AG09309 (cell line): ENCODE measurements at regions not wholly inside any gene's neighbourhood (a gene's known extent, or its start where the extent isn't known, plus 50 kb on each side); places are given as distances from the start of the nearest gene placed in this dataset.

Experiments
- DNase-seq: peaks from one replicate; pipeline ENCODE4 v3.0.0-alpha.2; 2010; ENCODE audit warnings: low read depth
- H3K4me3 ChIP-seq: 2 replicates; pipeline ENCODE4 v1.5.1; 2011; ENCODE audit warnings: mild to moderate bottlenecking, low read depth, low read length, moderate library complexity; ENCODE audit not compliant: control insufficient read depth
- CTCF ChIP-seq: IDR thresholded peaks from 2 replicates; pipeline ENCODE4 v1.5.1; 2011; ENCODE audit warnings: mild to moderate bottlenecking, low read depth, low read length, inconsistent platforms; ENCODE audit not compliant: insufficient read depth, control insufficient read depth; ENCODE audit errors: missing control alignments

GRCh38 chr11:71101046-71101445 lies 151.3 kb downstream of the SHANK2 start:
- no peak overlapping the region for H3K4me3 ChIP-seq
- TF ChIP-seq CTCF: no peak
- DNase-seq: no peak

- DNase-seq: no peak
- no peak for TF ChIP-seq CTCF
- no peak overlapping the region for H3K4me3 ChIP-seq
Observed at GRCh38 chr11:71098776-71099175, 153.6 kb downstream of the SHANK2 start.

DNA sequence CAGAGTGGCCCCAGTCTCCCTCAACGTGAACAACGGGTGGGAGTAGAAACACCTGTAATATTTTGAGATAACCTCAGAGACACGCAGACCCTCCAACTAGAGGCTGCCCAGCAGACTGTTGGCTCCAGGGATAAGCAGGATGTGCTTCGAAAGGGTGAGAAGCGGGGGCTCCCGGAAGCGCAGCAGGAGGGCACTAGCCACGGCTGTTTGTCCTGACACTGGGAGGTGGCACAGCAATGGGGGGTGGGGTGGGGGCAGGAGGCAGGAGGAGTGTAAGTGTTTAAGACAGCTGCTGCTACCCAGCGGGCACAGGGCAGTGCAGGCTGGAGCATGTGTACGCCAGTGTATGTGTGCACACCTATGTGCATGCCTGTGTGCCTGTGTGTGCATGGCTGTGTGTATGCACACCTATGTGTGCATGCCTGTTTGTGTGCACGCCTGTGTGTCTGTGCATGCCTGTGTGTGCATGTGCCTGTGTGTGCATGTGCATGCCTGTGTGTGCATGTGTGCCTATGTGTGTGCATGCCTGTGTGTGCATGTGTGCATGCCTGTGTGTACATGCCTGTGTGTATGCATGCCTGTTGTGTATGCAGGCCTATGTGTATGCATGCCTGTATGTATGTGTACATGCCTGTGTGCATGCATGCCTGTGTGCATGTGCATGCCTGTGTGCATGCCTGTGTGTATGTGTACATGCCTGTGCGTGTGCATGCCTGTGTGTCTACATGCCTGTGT lies 154.7 kb downstream of the SHANK2 start:
- no peak for TF ChIP-seq CTCF
- no peak for DNase-seq
- no peak overlapping the region for H3K4me3 ChIP-seq

GRCh38 chr11:71096751-71097388 lies 155.5 kb downstream of the SHANK2 start:
- H3K4me3 ChIP-seq: no peak overlapping the region
- no peak for TF ChIP-seq CTCF
- no peak for DNase-seq

- no peak for DNase-seq
- H3K4me3 ChIP-seq: no peak overlapping the region
- no peak for TF ChIP-seq CTCF
Observed at GRCh38 chr11:71095294-71095850, 157.0 kb downstream of the SHANK2 start.

DNA sequence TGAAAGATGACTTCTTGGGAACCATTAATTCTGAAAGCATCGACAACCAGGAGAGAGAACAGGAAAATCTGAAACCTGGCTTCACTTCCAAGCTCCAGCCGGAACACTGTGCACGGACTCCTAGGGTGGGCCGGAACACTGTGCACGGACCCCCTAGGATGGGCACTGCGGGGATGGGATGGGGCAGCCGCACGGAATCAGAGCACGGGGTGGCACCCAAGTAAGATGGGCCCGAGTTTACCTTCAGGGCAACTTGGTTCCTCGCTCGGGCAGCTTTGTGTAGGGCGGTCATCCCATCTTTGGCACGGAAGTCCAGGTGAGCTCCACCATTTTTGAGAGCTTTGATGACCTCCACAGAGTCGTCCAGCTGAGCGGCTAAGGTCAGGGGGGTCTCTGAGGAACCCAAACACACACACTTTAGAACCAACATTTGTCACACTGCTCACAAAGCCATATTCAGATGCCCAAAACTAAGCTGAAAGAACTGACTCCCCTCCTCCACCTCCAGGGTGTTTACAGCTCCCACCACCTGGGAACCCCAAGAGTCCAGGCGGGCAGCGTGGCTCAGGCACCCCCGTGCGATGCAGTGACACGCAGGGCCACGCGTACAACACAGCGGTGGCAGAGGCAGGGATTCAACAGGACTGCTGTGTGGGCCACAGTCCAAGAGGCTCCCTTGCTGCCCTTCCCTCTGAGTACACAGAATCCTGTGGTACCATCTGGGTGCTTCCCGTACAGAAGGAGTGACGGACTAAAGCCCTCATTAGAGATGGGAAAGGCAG lies 157.9 kb downstream of the SHANK2 start:
- TF ChIP-seq CTCF: no peak
- H3K4me3 ChIP-seq: no peak overlapping the region
- DNase-seq: no peak
